Germinal center (tissue), 1 donor: ENCODE measurements at regions not wholly inside any gene's neighbourhood (a gene's known extent, or its start where the extent isn't known, plus 50 kb on each side); places are given as distances from the start of the nearest gene placed in this dataset.

Source experiments
- DNase-seq: peaks from one replicate; pipeline ENCODE4 v3.0.0; 2012; ENCODE audit warnings: mixed read lengths, low spot score

DNA sequence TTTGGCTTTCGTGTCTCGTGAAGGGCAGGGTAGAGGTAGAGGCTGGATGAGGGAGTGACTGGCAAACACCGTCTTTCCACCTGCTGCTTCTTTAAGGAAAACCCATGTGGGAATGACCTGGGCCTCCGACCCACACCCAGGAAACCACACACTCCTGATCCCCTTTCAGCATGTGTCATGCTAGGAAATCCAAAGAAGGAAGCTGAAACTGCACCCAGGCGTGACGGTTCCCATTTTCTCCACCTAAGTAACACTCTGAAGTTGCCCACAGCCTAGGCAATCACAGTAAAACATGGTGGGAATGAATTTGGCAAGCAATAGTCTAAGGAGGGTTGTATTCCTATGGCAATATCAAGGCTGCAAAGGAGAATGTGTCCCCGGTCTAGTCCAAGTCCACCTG is 538.4 kb upstream of the NOX3 start:
- DNase-seq = no peak

DNA sequence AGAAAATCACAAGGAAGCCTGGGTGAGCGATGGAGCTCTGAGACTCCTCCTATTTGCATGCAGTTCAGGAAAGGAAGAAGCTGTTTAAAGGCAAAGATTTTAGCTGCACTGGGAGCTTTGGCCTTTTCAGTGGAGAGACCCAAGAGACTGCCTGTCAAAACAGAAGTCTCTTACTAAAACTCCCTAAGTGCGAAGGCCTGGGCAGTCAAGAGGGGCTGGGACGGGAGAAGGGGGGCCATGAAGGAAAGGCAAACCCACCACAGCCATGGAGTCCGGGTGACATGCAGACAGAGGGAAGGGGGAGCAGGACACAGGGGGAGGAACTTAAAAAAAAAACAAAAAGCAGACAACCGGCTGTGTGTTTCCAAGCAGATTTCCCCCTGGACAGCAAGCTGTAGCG is 537.6 kb upstream of the NOX3 start:
- DNase-seq = no peak

GRCh38 chr6:155985660-155986138 is 530.1 kb upstream of the NOX3 start:
- DNase-seq = no peak

GRCh38 chr6:155980768-155981079 is 525.1 kb upstream of the NOX3 start:
- DNase-seq = no peak

GRCh38 chr6:155980014-155980767 is 524.6 kb upstream of the NOX3 start:
- DNase-seq = no peak

- DNase-seq = no peak
Measured at GRCh38 chr6:155975506-155975905, 519.9 kb upstream of the NOX3 start.

- DNase-seq = no peak
Measured at GRCh38 chr6:155974811-155975323, 519.2 kb upstream of the NOX3 start.

- DNase-seq = no peak
Measured at GRCh38 chr6:155974359-155974758, 518.7 kb upstream of the NOX3 start.

GRCh38 chr6:155970876-155971708 is 515.5 kb upstream of the NOX3 start:
- no peak for DNase-seq

DNA sequence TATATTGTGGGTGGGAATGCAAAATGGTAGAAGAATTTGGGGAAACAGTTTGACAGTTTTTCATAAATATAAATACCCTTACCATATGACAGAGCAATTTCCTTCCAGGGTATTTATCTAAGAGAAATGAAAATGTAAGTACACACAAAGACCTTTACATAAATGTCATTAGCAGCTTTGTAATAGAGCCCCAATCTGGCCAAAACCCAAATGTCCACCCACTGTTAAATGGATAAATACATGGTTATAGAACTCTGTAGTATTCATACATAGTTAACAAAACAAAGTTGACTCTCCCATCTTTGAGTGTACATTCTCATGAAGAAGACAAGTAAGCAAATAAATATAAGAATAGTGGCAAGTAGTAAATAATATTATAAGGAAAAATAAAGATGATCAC is 514.8 kb upstream of the NOX3 start:
- DNase-seq = no peak

- DNase-seq = no peak
Measured at GRCh38 chr6:155968921-155969320, 513.3 kb upstream of the NOX3 start.

DNA sequence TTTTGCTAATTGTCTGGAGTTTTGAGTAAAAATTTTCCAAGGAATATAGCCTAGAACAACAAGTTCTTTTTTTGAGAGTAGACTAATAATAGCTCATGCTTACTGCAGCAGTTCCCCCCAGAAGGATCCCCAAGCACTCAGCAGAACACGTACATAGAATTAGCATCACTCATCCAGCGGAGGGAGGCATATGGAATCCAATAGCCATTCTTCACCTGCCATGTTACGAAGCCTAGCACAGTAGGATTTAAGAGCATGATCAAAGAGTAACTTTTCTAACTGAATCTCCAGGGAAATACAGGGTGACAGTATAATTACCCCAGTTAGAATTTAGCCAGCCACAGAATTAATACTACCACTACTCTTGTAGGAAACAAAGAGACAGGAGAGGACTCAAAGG is 511.7 kb upstream of the NOX3 start:
- DNase-seq = no peak

- no peak for DNase-seq
Measured at GRCh38 chr6:155964544-155964943, 508.9 kb upstream of the NOX3 start.

- DNase-seq = no peak
Measured at GRCh38 chr6:155962276-155962675, 506.6 kb upstream of the NOX3 start.

- no peak for DNase-seq
Measured at GRCh38 chr6:155959898-155960495, 504.4 kb upstream of the NOX3 start.

GRCh38 chr6:155958550-155958949 is 502.9 kb upstream of the NOX3 start:
- no peak for DNase-seq

- no peak for DNase-seq
Measured at GRCh38 chr6:155955038-155955437, 499.4 kb upstream of the NOX3 start.

- no peak for DNase-seq
Measured at GRCh38 chr6:155954149-155954548, 498.5 kb upstream of the NOX3 start.

DNA sequence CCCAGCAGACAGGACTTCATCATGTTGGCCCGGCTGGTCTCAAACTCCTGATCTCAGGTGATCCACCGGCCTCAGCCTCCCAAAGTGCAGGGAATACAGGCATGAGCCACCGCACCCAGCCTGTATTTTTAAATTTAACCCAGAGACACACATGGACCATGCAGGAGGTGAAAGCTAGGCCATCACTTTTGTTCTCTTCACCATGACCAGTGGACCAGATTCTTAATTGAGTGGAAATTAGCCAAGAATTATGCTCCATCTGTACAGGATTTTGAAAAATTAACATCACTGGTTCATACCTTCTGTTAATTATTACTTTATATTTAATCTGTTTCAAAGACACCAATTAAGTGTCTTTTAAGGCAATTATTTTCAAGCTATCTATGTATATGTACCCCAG is 493.6 kb upstream of the NOX3 start:
- DNase-seq = no peak

- no peak for DNase-seq
Measured at GRCh38 chr6:155946860-155947259, 491.2 kb upstream of the NOX3 start.

DNA sequence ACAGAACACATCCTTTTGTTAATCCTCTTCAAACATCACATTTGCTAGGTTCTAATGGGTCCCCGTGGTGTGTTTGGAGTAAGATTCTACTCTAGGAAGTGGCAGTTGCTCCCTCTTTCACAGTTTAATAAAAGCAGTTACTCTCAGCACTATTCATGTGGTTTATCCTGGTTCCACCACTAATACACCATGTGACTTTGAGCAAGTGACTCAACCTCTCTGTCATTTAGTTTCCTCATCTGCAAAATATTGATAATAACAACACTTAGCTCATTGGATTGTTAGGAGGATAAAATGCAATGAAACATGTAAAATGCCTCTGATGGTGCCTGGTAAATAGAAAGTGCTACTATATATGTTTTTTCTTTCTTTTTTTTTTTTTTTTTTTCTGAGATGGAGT is 488.0 kb upstream of the NOX3 start:
- no peak for DNase-seq

DNA sequence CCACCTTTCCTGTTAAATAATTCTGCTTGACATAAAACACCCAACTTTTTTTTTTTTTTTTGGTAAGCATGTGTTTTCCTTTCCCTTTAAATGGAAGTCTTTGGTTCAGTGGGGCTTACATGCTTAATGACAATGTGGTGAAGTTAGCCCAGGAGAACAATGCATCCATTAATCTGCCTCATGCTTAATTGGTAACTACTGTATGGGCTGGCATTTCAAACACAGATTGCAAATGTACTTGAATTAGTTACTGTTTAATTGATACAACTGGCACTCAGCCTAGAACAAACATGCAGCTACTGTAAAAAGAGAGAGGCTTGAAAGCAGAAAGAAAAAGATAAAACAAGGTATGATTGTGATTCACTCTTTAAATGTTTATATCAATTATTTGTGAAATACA is 483.6 kb upstream of the NOX3 start:
- DNase-seq = no peak

DNA sequence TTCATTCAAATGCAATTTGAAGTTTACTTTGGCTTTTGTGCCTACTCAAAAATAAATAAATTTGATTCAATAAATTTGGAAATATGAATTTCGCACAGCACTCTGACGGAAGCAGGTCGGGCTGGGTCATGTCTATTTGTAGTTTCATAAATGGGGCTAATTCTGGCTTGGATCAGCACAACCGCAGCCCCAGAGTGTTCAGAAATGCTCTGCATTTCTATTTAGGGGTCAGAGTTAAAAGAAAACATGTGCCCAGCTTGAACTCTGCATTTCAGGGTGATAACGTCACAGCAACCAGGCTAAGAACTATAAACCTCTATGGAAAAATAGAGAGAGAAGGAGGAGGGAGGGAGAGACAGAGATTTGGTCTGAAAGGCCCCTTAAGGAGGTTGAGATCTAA is 480.9 kb upstream of the NOX3 start:
- DNase-seq = no peak
